Neural cell (in vitro differentiated cells): ENCODE measurements at regions not wholly inside any gene's neighbourhood (a gene's known extent, or its start where the extent isn't known, plus 50 kb on each side); places are given as distances from the start of the nearest gene placed in this dataset.

Experiments used
- H2AFZ ChIP-seq: fragments of 200-600, 300-800 bp; sonication (generic), shearing (Covaris generic); 2 replicates; pipeline ENCODE4 v1.6.0; 2014; ENCODE audit warnings: low read depth, mild to moderate bottlenecking, antibody characterized with exemption, low read length, moderate library complexity
- H3F3A ChIP-seq: fragments of 200-600 bp; shearing (Covaris generic); 2 replicates; pipeline ENCODE4 v1.6.1; 2016; ENCODE audit warnings: mild to moderate bottlenecking, moderate library complexity, mixed read lengths, antibody characterized with exemption, low read length; ENCODE audit not compliant: insufficient read depth, poor library complexity, severe bottlenecking
- H3K27ac ChIP-seq: fragments of 200-600, 300-800 bp; sonication (generic), shearing (Covaris generic); 2 replicates; pipeline ENCODE4 v1.5.1; 2014; ENCODE audit warnings: mild to moderate bottlenecking, low read length, moderate library complexity
- H3K27me3 ChIP-seq: fragments of 300-800, 200-600 bp; sonication (generic), shearing (Covaris generic); 2 replicates; pipeline ENCODE4 v1.6.0; 2014; ENCODE audit warnings: mild to moderate bottlenecking, low read depth, low read length, moderate library complexity; ENCODE audit not compliant: insufficient read depth
- H3K36me3 ChIP-seq: fragments of 300-800, 200-600 bp; sonication (generic), shearing (Covaris generic); 2 replicates; pipeline ENCODE4 v1.5.1; 2014; ENCODE audit warnings: mild to moderate bottlenecking, antibody characterized with exemption, low read length, moderate library complexity; ENCODE audit not compliant: insufficient read depth
- H3K4me2 ChIP-seq: fragments of 300-800, 200-600 bp; sonication (generic), shearing (Covaris generic); 2 replicates; pipeline ENCODE4 v1.6.0; 2014; ENCODE audit warnings: mild to moderate bottlenecking, low read length
- H3K4me3 ChIP-seq: fragments of 300-800, 200-600 bp; sonication (generic), shearing (Covaris generic); 2 replicates; pipeline ENCODE4 v1.5.1; 2014; ENCODE audit warnings: mild to moderate bottlenecking, low read length, moderate library complexity
- H3K79me2 ChIP-seq: fragments of 200-600 bp; shearing (Covaris generic); replicated peaks from 2 replicates; pipeline ENCODE4 v1.6.0; 2014; ENCODE audit warnings: mild to moderate bottlenecking, low read length, moderate library complexity; ENCODE audit not compliant: insufficient read depth
- H3K9ac ChIP-seq: fragments of 300-800, 200-600 bp; sonication (generic), shearing (Covaris generic); 2 replicates; pipeline ENCODE4 v1.6.1; 2016; ENCODE audit warnings: mild to moderate bottlenecking, low read length, mixed read lengths
- H3K9me2 ChIP-seq: fragments of 200-600 bp; shearing (Covaris generic); 2 replicates; pipeline ENCODE4 v1.6.1; 2016; ENCODE audit warnings: mild to moderate bottlenecking, low read length, mixed read lengths; ENCODE audit not compliant: insufficient read depth
- H3K9me3 ChIP-seq: fragments of 200-600, 300-800 bp; sonication (generic), shearing (Covaris generic); 2 replicates; pipeline ENCODE4 v1.6.1; 2016; ENCODE audit warnings: mild to moderate bottlenecking, mixed run types, low read length, moderate library complexity, mixed read lengths
- H4K20me1 ChIP-seq: fragments of 200-600 bp; shearing (Covaris generic); 2 replicates; pipeline ENCODE4 v1.6.1; 2016; ENCODE audit warnings: mild to moderate bottlenecking, mixed run types; ENCODE audit not compliant: insufficient read depth
- EP300 ChIP-seq: fragments of 450-650 bp; conservative IDR thresholded peaks from 2 replicates; pipeline ENCODE4 v1.6.1; 2014; ENCODE audit warnings: antibody characterized with exemption, mild to moderate bottlenecking, moderate library complexity; ENCODE audit not compliant: poor library complexity, severe bottlenecking
- EZH2 ChIP-seq: fragments of 200-600, 300-800 bp; shearing (Covaris generic), sonication (generic); IDR thresholded peaks from 2 replicates; pipeline ENCODE4 v1.6.1; 2014; ENCODE audit warnings: antibody characterized with exemption, low read length, borderline replicate concordance, mild to moderate bottlenecking; ENCODE audit not compliant: insufficient read depth, poor library complexity, severe bottlenecking
- MXI1 ChIP-seq: fragments of 450-650 bp; conservative IDR thresholded peaks from 2 replicates; pipeline ENCODE4 v1.6.1; 2014; ENCODE audit warnings: antibody characterized with exemption, mild to moderate bottlenecking; ENCODE audit not compliant: poor library complexity, severe bottlenecking
- POLR2AphosphoS5 ChIP-seq: IDR thresholded peaks from 2 replicates; pipeline ENCODE4 v1.6.1; 2012
- RAD21 ChIP-seq: fragments of 450-650 bp; conservative IDR thresholded peaks from 2 replicates; pipeline ENCODE4 v1.6.1; 2014; ENCODE audit warnings: antibody characterized with exemption, mild to moderate bottlenecking, moderate library complexity
- SMC3 ChIP-seq: fragments of 450-650 bp; conservative IDR thresholded peaks from 2 replicates; pipeline ENCODE4 v1.6.1; 2014; ENCODE audit warnings: antibody characterized with exemption, mild to moderate bottlenecking, moderate library complexity; ENCODE audit not compliant: poor library complexity
- TAF1 ChIP-seq: IDR thresholded peaks from 2 replicates; pipeline ENCODE4 v1.6.1; 2012; ENCODE audit warnings: low read depth
- TF ChIP-seq, protein P1 (sequence below): fragments of 450-650 bp; IDR thresholded peaks from 2 replicates; pipeline ENCODE4 v1.5.1; 2014; ENCODE audit warnings: antibody characterized with exemption, mild to moderate bottlenecking, moderate library complexity; ENCODE audit not compliant: poor library complexity, severe bottlenecking
- TF ChIP-seq, protein P2 (sequence below): IDR thresholded peaks from 2 replicates; pipeline ENCODE4 v1.6.1; 2012; ENCODE audit warnings: borderline replicate concordance

DNA sequence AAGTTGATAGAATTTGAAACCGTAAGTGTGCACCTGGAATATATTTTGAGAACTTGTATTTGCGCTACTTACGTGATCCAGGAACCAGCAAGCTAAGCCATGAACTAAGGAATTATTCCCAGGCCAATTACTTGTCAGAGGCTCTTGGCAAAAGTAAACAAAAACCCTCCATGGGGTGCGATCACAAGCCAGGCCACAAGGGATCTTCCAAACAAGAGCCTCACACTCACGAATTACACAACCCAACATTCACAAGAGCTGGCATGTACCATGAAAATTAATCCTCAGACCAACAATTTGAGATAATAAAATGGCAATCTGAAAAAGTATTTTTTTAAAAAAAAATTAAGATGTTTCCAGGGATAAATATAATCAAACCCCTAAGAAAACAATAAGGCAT lies 467.0 kb upstream of the AKR1E2 start:
- no peaks in the 10 kb centered on the region for H3K79me2 ChIP-seq
- H2AFZ ChIP-seq = no peak overlapping the region
- H3K27ac ChIP-seq = no peak overlapping the region
- no peak overlapping the region for H3K9ac ChIP-seq
- no peaks in the 10 kb centered on the region for H4K20me1 ChIP-seq
- H3K27me3 ChIP-seq = no peaks in the 10 kb centered on the region
- no peaks in the 10 kb centered on the region for H3K9me2 ChIP-seq
- H3K36me3 ChIP-seq = no peaks in the 10 kb centered on the region
- H3K4me2 ChIP-seq = no peak overlapping the region
- TF ChIP-seq, protein P1, sequence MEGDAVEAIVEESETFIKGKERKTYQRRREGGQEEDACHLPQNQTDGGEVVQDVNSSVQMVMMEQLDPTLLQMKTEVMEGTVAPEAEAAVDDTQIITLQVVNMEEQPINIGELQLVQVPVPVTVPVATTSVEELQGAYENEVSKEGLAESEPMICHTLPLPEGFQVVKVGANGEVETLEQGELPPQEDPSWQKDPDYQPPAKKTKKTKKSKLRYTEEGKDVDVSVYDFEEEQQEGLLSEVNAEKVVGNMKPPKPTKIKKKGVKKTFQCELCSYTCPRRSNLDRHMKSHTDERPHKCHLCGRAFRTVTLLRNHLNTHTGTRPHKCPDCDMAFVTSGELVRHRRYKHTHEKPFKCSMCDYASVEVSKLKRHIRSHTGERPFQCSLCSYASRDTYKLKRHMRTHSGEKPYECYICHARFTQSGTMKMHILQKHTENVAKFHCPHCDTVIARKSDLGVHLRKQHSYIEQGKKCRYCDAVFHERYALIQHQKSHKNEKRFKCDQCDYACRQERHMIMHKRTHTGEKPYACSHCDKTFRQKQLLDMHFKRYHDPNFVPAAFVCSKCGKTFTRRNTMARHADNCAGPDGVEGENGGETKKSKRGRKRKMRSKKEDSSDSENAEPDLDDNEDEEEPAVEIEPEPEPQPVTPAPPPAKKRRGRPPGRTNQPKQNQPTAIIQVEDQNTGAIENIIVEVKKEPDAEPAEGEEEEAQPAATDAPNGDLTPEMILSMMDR = no peak
- TF ChIP-seq MXI1 (no peak), POLR2AphosphoS5 (no peak), EP300 (no peak), EZH2 (no peak), TAF1 (no peak), RAD21 (no peak), SMC3 (no peak)
- TF ChIP-seq, protein P2, sequence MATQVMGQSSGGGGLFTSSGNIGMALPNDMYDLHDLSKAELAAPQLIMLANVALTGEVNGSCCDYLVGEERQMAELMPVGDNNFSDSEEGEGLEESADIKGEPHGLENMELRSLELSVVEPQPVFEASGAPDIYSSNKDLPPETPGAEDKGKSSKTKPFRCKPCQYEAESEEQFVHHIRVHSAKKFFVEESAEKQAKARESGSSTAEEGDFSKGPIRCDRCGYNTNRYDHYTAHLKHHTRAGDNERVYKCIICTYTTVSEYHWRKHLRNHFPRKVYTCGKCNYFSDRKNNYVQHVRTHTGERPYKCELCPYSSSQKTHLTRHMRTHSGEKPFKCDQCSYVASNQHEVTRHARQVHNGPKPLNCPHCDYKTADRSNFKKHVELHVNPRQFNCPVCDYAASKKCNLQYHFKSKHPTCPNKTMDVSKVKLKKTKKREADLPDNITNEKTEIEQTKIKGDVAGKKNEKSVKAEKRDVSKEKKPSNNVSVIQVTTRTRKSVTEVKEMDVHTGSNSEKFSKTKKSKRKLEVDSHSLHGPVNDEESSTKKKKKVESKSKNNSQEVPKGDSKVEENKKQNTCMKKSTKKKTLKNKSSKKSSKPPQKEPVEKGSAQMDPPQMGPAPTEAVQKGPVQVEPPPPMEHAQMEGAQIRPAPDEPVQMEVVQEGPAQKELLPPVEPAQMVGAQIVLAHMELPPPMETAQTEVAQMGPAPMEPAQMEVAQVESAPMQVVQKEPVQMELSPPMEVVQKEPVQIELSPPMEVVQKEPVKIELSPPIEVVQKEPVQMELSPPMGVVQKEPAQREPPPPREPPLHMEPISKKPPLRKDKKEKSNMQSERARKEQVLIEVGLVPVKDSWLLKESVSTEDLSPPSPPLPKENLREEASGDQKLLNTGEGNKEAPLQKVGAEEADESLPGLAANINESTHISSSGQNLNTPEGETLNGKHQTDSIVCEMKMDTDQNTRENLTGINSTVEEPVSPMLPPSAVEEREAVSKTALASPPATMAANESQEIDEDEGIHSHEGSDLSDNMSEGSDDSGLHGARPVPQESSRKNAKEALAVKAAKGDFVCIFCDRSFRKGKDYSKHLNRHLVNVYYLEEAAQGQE = no peak
- no peak overlapping the region for H3K4me3 ChIP-seq
- H3K9me3 ChIP-seq = no peaks in the 10 kb centered on the region
- no peaks in the 10 kb centered on the region for H3F3A ChIP-seq

DNA sequence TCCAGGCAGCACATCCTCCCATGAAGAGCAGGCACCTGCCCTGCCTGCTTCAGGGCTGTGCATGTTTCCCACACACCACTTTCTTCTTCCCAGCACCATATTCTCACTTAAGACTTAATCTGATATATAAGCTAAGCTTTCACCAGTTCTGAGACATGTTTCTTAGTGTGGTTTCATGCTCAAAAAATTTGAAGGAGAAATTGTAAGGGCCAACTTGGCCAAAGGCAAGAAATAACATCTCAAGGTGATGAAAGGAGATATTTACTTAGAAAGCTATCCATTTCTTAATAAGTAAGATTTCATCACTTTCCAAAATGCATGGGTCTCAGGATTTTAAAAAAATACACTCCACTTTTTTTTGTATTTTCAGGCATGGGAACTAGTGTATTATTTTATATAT lies 468.1 kb upstream of the AKR1E2 start:
- H3K9ac ChIP-seq = no peak overlapping the region
- no peak for TF ChIP-seq SMC3
- TF ChIP-seq, protein P2 = no peak
- TF ChIP-seq, protein P1 = no peak
- no peak for TF ChIP-seq RAD21
- TF ChIP-seq TAF1 = no peak
- no peak for TF ChIP-seq EZH2
- TF ChIP-seq EP300 = no peak
- no peak for TF ChIP-seq POLR2AphosphoS5
- no peak for TF ChIP-seq MXI1
- H3F3A ChIP-seq = no peaks in the 10 kb centered on the region
- no peak overlapping the region for H3K4me3 ChIP-seq
- no peaks in the 10 kb centered on the region for H3K36me3 ChIP-seq
- no peak overlapping the region for H2AFZ ChIP-seq
- no peak overlapping the region for H3K27ac ChIP-seq
- H3K27me3 ChIP-seq = no peaks in the 10 kb centered on the region
- no peaks in the 10 kb centered on the region for H3K79me2 ChIP-seq
- no peaks in the 10 kb centered on the region for H3K9me3 ChIP-seq
- H3K4me2 ChIP-seq = no peak overlapping the region
- no peaks in the 10 kb centered on the region for H3K9me2 ChIP-seq
- no peaks in the 10 kb centered on the region for H4K20me1 ChIP-seq
